ENCODE measurements at regions not wholly inside any gene's neighbourhood (a gene's known extent, or its start where the extent isn't known, plus 50 kb on each side); places are given as distances from the start of the nearest gene placed in this dataset.

DNA sequence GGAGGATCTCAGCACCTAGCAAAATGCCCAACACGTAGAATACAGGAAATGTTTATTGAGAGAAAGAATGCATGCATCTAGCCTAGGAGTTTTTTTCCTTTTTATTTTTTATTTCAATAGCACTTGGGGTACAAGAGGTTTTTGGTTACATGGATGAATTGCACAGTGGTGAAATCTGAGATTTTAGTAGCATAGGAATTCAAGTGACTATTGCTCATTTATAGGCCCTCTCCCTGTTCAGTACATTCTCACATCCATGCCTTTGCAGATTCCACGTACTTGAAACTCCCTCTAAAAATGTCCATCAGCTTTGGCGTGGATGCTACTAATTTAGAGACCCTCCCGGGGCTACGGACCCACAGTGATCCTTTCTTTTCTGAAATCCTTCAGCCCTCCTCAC, 61.7 kb upstream of the PIAS1 start:
- no peak for DNase-seq

DNA sequence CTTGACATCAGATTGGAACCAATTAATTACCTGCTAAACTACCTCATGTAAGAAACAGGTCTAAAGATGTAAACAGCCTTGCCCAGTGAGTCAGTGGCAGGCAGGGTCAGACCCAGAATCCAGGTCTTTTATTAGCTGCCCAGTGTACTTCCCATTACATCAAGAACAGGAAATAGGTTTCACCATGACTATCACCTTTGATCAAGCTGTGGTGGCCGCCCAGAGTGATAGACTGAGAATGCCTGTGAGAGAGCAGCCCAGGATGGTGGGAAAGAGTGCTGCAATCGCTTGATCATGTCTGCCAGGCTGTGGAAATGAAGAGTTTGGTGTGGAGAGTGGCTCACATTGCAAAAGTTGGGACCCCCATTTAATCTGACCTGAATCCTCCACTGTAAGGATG, 61.3 kb upstream of the PIAS1 start:
- DNase-seq, result no peak

GRCh38 chr15:67997996-67998395, 56.1 kb upstream of the PIAS1 start:
- no peak for DNase-seq

DNA sequence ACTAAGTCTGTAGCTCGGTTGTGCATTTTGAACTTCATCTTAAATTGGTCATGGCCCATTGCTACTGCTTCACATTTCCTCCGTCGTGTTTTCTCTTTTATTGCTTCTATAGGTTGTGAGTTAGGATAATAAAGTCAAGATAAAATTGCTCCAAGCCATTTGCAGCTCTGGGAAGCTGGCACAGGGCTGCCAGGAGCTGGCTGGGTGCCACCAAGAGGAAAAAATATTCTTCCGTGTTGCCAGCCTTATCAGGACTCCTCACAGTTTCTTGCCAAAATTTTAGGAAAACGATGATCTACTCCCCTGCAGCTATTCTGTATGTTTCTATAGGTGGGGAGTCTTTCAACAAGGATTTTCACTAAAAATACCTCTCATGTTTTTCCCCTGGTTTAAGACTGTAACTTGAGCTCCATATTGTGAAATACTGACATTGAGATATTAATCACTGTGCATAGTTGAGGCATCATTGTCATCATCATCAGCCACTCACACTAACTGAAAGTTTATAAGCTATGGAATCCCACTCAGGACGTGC, 55.4 kb upstream of the PIAS1 start:
- no peak for DNase-seq

DNA sequence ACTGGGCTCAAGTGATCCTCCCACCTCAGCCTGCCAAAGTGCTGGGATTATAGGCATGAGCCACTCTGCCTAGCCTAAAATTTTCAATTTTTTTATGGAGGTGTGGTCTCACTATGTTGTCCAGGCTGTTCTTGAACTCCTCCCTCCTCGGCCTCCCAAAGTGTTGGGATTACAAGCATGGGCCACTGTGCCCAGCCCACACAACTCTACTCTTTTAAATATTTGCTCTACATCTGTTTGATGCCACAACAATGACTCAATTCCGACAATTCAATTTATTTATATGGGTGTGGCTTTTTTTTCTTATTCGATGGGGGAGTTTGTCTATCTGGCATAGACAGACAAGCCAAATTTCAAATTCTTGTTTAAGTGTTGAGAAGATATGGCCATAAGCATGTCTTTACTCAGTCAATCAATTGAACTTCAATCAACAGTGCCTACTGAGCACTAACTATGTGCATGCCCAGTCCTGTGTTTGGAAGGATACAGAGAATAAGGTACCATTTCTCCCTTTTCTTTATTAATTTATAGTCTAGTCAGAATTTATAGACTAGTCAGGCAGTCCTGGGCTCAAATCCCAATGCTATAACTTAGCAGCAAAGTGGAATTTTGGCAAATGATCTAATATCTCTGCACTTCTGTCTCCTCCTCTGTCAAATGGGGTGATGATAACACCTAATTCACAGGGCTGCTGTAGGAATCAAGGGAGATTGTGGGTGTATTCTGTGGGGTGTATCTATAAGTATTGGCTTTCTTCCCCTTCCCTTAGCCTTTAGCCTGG, 54.6 kb upstream of the PIAS1 start:
- DNase-seq, result no peak

DNA sequence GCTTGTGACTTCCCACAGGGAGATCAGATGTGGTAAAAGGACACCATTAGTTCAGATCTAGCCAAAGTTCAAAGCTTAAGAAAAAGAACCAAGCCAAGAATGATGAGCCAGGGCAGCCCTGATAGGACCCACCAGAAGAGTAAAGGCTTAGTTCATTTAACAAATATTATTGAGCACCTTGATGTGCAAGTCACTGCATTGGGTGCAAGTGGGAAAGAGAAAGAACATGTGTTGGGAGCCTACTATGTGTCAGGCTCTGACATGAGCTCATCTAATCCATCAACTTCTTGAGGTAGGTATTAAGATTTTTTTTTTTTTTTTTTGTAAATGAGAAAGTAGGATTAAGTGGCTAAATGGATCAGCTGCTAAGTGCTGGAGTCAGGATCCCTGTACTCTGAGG, 53.4 kb upstream of the PIAS1 start:
- DNase-seq, result no peak

DNA sequence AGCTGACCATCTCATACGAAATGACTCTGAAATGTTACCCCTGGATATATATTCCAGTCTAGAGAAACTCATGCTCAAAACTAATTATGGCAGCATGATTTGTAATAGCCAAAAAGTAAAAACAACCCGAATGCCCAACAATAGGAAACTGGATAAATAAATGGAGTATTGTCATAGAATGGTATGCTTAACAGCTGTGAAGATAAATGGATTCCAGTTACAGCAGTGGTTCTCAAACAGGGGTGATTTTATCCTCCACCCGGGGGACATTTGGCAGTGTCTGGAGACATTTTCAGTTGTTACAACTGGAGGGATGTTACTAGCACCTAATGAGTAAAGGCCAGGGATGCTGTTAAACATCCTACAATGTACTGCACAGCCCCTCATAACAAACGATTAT, 52.3 kb upstream of the PIAS1 start:
- no peak for DNase-seq

- DNase-seq, result no peak
These were observed 50.8 kb upstream of the PIAS1 start for GRCh38 chr15:68003297-68003696.

All from cerebellar nuclear complex (tissue), 1 donor.